H9 (cell line): ENCODE measurements at regions not wholly inside any gene's neighbourhood (a gene's known extent, or its start where the extent isn't known, plus 50 kb on each side); places are given as distances from the start of the nearest gene placed in this dataset.

Experiments used
- DNase-seq: peaks from one replicate; pipeline ENCODE4 v3.0.0-alpha.2; 2017
- H2AFZ ChIP-seq: one replicate; pipeline ENCODE4 v1.6.1; 2013; ENCODE audit warnings: mild to moderate bottlenecking, low read length, control low read depth, moderate library complexity
- H2AK5ac ChIP-seq: 2 replicates; pipeline ENCODE4 v1.6.1; 2013; ENCODE audit warnings: low read length, control low read depth, mixed read lengths; ENCODE audit not compliant: insufficient read length
- H2BK120ac ChIP-seq: one replicate; pipeline ENCODE4 v1.6.1; 2013; ENCODE audit warnings: low read depth, mild to moderate bottlenecking, low read length, control low read depth, inconsistent platforms; ENCODE audit not compliant: poor library complexity, severe bottlenecking
- H2BK12ac ChIP-seq: 2 replicates; pipeline ENCODE4 v1.6.1; 2013; ENCODE audit warnings: low read length, control low read depth, mixed read lengths, low read depth; ENCODE audit not compliant: insufficient read length
- H2BK15ac ChIP-seq: 2 replicates; pipeline ENCODE4 v1.6.1; 2013; ENCODE audit warnings: low read depth, low read length, control low read depth
- H2BK20ac ChIP-seq: one replicate; pipeline ENCODE4 v1.6.1; 2013; ENCODE audit warnings: low read depth, mild to moderate bottlenecking, low read length, control low read depth, inconsistent platforms; ENCODE audit not compliant: poor library complexity, severe bottlenecking
- H2BK5ac ChIP-seq: 2 replicates; pipeline ENCODE4 v1.6.1; 2013; ENCODE audit warnings: low read length, control low read depth, mixed read lengths; ENCODE audit not compliant: insufficient read length
- H3K14ac ChIP-seq: 2 replicates; pipeline ENCODE4 v1.6.1; 2013; ENCODE audit warnings: low read length, control low read depth; ENCODE audit not compliant: insufficient read depth
- H3K18ac ChIP-seq: 2 replicates; pipeline ENCODE4 v1.6.1; 2013; ENCODE audit warnings: low read depth, mild to moderate bottlenecking, mixed read lengths, low read length, control low read depth; ENCODE audit not compliant: insufficient read length
- H3K23ac ChIP-seq: 2 replicates; pipeline ENCODE4 v1.6.1; 2013; ENCODE audit warnings: low read length, control low read depth, mixed read lengths, low read depth; ENCODE audit not compliant: insufficient read length
- H3K23me2 ChIP-seq: 2 replicates; pipeline ENCODE4 v1.6.1; 2013; ENCODE audit warnings: low read depth, mild to moderate bottlenecking, mixed read lengths, low read length, control low read depth; ENCODE audit not compliant: insufficient read length, poor library complexity, severe bottlenecking
- H3K27ac ChIP-seq: 2 replicates; pipeline ENCODE4 v1.5.1; 2013; ENCODE audit warnings: low read length, control low read depth, mixed read lengths, low read depth; ENCODE audit not compliant: insufficient read length
- H3K27me3 ChIP-seq: 2 replicates; pipeline ENCODE4 v1.6.1; 2013; ENCODE audit warnings: low read length, control low read depth, inconsistent platforms; ENCODE audit not compliant: insufficient read depth
- H3K4ac ChIP-seq: 2 replicates; pipeline ENCODE4 v1.6.1; 2013; ENCODE audit warnings: low read depth, mild to moderate bottlenecking, control low read depth, inconsistent platforms, low read length, moderate library complexity
- H3K4me1 ChIP-seq: 2 replicates; pipeline ENCODE4 v1.6.1; 2013; ENCODE audit warnings: low read length, control low read depth, inconsistent platforms; ENCODE audit not compliant: insufficient read depth
- H3K4me2 ChIP-seq: 2 replicates; pipeline ENCODE4 v1.6.1; 2013; ENCODE audit warnings: low read length, control low read depth, mixed read lengths; ENCODE audit not compliant: insufficient read length, insufficient read depth
- H3K56ac ChIP-seq: 2 replicates; pipeline ENCODE4 v1.6.1; 2013; ENCODE audit warnings: low read depth, mild to moderate bottlenecking, mixed read lengths, low read length, control low read depth; ENCODE audit not compliant: insufficient read length
- H3K79me1 ChIP-seq: 2 replicates; pipeline ENCODE4 v1.6.1; 2013; ENCODE audit warnings: low read depth, mild to moderate bottlenecking, moderate library complexity, low read length, control low read depth, inconsistent platforms; ENCODE audit not compliant: insufficient read depth, poor library complexity, severe bottlenecking
- H3K79me2 ChIP-seq: 2 replicates; pipeline ENCODE4 v1.6.1; 2013; ENCODE audit warnings: low read length, control low read depth, inconsistent platforms; ENCODE audit not compliant: insufficient read depth
- H3K9ac ChIP-seq: 2 replicates; pipeline ENCODE4 v1.6.1; 2013; ENCODE audit warnings: low read length, control low read depth, mixed read lengths; ENCODE audit not compliant: insufficient read length; ENCODE audit errors: extremely low read depth
- H3K9me3 ChIP-seq: one replicate; pipeline ENCODE4 v1.6.1; 2013; ENCODE audit warnings: low read depth, low read length, inconsistent platforms; ENCODE audit not compliant: control insufficient read depth
- H3T11ph ChIP-seq: one replicate; pipeline ENCODE4 v1.6.1; 2013; ENCODE audit warnings: mild to moderate bottlenecking, low read length, control low read depth, inconsistent platforms
- H4K20me1 ChIP-seq: one replicate; pipeline ENCODE4 v1.6.1; 2013; ENCODE audit not compliant: control insufficient read depth, insufficient read length, insufficient read depth
- H4K5ac ChIP-seq: 2 replicates; pipeline ENCODE4 v1.6.1; 2013; ENCODE audit warnings: low read depth, mild to moderate bottlenecking, mixed read lengths, low read length, control low read depth; ENCODE audit not compliant: insufficient read length
- H4K8ac ChIP-seq: replicated peaks from 2 replicates; pipeline ENCODE4 v1.6.1; 2013; ENCODE audit warnings: low read length, control low read depth, mixed read lengths, low read depth; ENCODE audit not compliant: insufficient read length
- H4K91ac ChIP-seq: 2 replicates; pipeline ENCODE4 v1.6.1; 2013; ENCODE audit warnings: low read depth, mild to moderate bottlenecking, moderate library complexity, mixed read lengths, low read length, control low read depth; ENCODE audit not compliant: insufficient read length
- H3K27ac Mint-ChIP-seq, 3 experiments: 2 replicates in 2 of 3; 3 replicates in 1 of 3; pipeline ENCODE4 v1.8.0; 2020 to 2021; ENCODE audit warnings: mixed read lengths in 3 of 3, mild to moderate bottlenecking in 1 of 3, moderate library complexity in 1 of 3
- H3K27me3 Mint-ChIP-seq: 2 replicates; pipeline ENCODE4 v1.8.0; 2021; ENCODE audit warnings: low read depth, mild to moderate bottlenecking, moderate library complexity, mixed read lengths
- H3K36me3 Mint-ChIP-seq, 3 experiments: 2 replicates in 2 of 3; 3 replicates in 1 of 3; pipeline ENCODE4 v1.8.0; 2020 to 2021; ENCODE audit warnings: low read depth in 3 of 3, mixed read lengths in 3 of 3; ENCODE audit not compliant: insufficient read depth in 1 of 3
- H3K4me1 Mint-ChIP-seq, 2 experiments: 2 replicates each; pipeline ENCODE4 v1.8.0; 2020; ENCODE audit warnings: mixed read lengths in 2 of 2
- H3K4me3 Mint-ChIP-seq, 2 experiments: 2 replicates in 1 of 2; 3 replicates in 1 of 2; pipeline ENCODE4 v1.8.0; 2020 to 2021; ENCODE audit warnings: mild to moderate bottlenecking in 2 of 2, mixed read lengths in 2 of 2, moderate library complexity in 1 of 2
- H3K9me3 Mint-ChIP-seq, 2 experiments: 2 replicates in 1 of 2; 3 replicates in 1 of 2; pipeline ENCODE4 v1.8.0; 2020; ENCODE audit warnings: mild to moderate bottlenecking in 2 of 2, mixed read lengths in 2 of 2, moderate library complexity in 1 of 2
- WGBS: extraction: QIAGEN DNeasy Blood & Tissue Kit; methylation state at CpG from one replicate; pipeline ENCODE4 v1.1.7; 2013; ENCODE audit warnings: missing lambda C conversion rate, low lambda C conversion rate, mixed read lengths; ENCODE audit not compliant: insufficient read length; ENCODE audit errors: extremely low coverage; 5-methylcytosine and 5-hydroxymethylcytosine counted together
- TF ChIP-seq, protein P1 (sequence below): fragments of 200-600 bp; sonication (generic); conservative IDR thresholded peaks from 3 replicates; pipeline ENCODE4 v1.8.0; 2021; ENCODE audit warnings: antibody characterized with exemption, mild to moderate bottlenecking

DNA sequence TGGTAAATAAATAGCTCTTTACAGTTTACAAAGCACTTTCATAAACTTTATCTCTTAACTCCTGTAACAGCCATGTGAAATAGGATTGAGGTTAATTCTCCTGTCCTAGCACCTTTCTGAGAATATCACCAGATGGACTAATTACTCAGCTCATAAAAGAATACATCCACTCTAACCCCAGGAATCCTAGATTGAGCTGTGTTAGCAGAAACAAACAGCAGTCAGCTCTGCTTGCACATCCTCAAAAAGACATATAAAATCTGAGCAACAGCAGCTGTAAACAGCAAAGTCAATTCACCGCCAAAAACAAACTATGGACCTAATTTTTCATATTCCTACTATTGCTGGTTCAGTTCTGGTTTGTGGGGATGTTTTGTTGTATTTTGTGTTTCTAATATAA, 182.8 kb downstream of the QDPR start:
- Mint-ChIP-seq H3K9me3 (no peaks in the 10 kb centered on the region), H3K4me3 (no peak overlapping the region), H3K27ac (no peak overlapping the region), H3K27me3 (peaks cover 2% of the 10 kb centered on the region; the same call in 1 of the 2 replicates), H3K4me1 (peaks cover 5 to 9% of the 10 kb centered on the region in 2 experiments), H3K36me3 (no peaks in the 10 kb centered on the region; a peak in 1 of 7 replicates)
- no peaks in the 10 kb centered on the region for H3K23me2 ChIP-seq
- no peak overlapping the region for H3K9ac ChIP-seq
- no peak overlapping the region for H3K23ac ChIP-seq
- H3K9me3 ChIP-seq: no peaks in the 10 kb centered on the region
- no peaks in the 10 kb centered on the region; the same call in 1 of the 2 replicates for H3K4me1 ChIP-seq
- H2AK5ac ChIP-seq: no peak overlapping the region
- no peak for DNase-seq
- no peak overlapping the region for H2BK20ac ChIP-seq
- TF ChIP-seq, protein P1, sequence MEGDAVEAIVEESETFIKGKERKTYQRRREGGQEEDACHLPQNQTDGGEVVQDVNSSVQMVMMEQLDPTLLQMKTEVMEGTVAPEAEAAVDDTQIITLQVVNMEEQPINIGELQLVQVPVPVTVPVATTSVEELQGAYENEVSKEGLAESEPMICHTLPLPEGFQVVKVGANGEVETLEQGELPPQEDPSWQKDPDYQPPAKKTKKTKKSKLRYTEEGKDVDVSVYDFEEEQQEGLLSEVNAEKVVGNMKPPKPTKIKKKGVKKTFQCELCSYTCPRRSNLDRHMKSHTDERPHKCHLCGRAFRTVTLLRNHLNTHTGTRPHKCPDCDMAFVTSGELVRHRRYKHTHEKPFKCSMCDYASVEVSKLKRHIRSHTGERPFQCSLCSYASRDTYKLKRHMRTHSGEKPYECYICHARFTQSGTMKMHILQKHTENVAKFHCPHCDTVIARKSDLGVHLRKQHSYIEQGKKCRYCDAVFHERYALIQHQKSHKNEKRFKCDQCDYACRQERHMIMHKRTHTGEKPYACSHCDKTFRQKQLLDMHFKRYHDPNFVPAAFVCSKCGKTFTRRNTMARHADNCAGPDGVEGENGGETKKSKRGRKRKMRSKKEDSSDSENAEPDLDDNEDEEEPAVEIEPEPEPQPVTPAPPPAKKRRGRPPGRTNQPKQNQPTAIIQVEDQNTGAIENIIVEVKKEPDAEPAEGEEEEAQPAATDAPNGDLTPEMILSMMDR: no peak
- H3K27me3 ChIP-seq: no peaks in the 10 kb centered on the region
- no peaks in the 10 kb centered on the region for H4K20me1 ChIP-seq
- H3K79me1 ChIP-seq: no peaks in the 10 kb centered on the region
- no peak overlapping the region for H3K14ac ChIP-seq
- H3K18ac ChIP-seq: no peak overlapping the region
- H2BK12ac ChIP-seq: no peak overlapping the region
- no peak overlapping the region for H2BK120ac ChIP-seq
- no peak overlapping the region for H3K56ac ChIP-seq
- no CpG with 5 or more reads among the region's 1 CpG for WGBS
- no peak overlapping the region for H3T11ph ChIP-seq
- no peak overlapping the region for H4K5ac ChIP-seq
- no peak overlapping the region for H2BK5ac ChIP-seq
- no peak overlapping the region for H3K4me2 ChIP-seq
- H2AFZ ChIP-seq: no peak overlapping the region
- no peak overlapping the region for H3K27ac ChIP-seq
- no peak overlapping the region for H3K4ac ChIP-seq
- no peaks in the 10 kb centered on the region for H3K79me2 ChIP-seq
- no peak overlapping the region for H4K91ac ChIP-seq
- H4K8ac ChIP-seq: no peak overlapping the region
- H2BK15ac ChIP-seq: no peak overlapping the region
